ENCODE measurements at regions not wholly inside any gene's neighbourhood (a gene's known extent, or its start where the extent isn't known, plus 50 kb on each side); places are given as distances from the start of the nearest gene placed in this dataset.
"Not testable (repeated sequence)": the region's sequence is repeated elsewhere in the genome, so short reads cannot be mapped to it uniquely, and the experiment has no call there.

GRCh38 chr16:79386299-79386698 is 214.2 kb downstream of the MAF start:
- Mint-ChIP-seq H3K4me1 (ENCODE audit: unreplicated experiment) (no peaks in the 10 kb centered on the region), H3K27me3 (ENCODE audit: unreplicated experiment) (peaks cover 1% of the 10 kb centered on the region), H3K9me3 (ENCODE audit: unreplicated experiment) (no peaks in the 10 kb centered on the region), H3K27ac (ENCODE audit: unreplicated experiment) (no peak overlapping the region), H3K36me3 (ENCODE audit: unreplicated experiment) (no peaks in the 10 kb centered on the region), H3K4me3 (ENCODE audit: unreplicated experiment) (no peak overlapping the region)
- DNase-seq (ENCODE audit: extremely low spot score, unreplicated experiment), result no peak
- TF ChIP-seq, protein P1, sequence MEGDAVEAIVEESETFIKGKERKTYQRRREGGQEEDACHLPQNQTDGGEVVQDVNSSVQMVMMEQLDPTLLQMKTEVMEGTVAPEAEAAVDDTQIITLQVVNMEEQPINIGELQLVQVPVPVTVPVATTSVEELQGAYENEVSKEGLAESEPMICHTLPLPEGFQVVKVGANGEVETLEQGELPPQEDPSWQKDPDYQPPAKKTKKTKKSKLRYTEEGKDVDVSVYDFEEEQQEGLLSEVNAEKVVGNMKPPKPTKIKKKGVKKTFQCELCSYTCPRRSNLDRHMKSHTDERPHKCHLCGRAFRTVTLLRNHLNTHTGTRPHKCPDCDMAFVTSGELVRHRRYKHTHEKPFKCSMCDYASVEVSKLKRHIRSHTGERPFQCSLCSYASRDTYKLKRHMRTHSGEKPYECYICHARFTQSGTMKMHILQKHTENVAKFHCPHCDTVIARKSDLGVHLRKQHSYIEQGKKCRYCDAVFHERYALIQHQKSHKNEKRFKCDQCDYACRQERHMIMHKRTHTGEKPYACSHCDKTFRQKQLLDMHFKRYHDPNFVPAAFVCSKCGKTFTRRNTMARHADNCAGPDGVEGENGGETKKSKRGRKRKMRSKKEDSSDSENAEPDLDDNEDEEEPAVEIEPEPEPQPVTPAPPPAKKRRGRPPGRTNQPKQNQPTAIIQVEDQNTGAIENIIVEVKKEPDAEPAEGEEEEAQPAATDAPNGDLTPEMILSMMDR (IDR thresholded peaks at IDR 0.05), result no peak

- Mint-ChIP-seq H3K4me1 (ENCODE audit: unreplicated experiment) (no peaks in the 10 kb centered on the region), H3K4me3 (ENCODE audit: unreplicated experiment) (no peak overlapping the region)
- no peak for DNase-seq (ENCODE audit: extremely low spot score, unreplicated experiment)
Measured at GRCh38 chr16:79381603-79382042, 218.9 kb downstream of the MAF start.

DNA sequence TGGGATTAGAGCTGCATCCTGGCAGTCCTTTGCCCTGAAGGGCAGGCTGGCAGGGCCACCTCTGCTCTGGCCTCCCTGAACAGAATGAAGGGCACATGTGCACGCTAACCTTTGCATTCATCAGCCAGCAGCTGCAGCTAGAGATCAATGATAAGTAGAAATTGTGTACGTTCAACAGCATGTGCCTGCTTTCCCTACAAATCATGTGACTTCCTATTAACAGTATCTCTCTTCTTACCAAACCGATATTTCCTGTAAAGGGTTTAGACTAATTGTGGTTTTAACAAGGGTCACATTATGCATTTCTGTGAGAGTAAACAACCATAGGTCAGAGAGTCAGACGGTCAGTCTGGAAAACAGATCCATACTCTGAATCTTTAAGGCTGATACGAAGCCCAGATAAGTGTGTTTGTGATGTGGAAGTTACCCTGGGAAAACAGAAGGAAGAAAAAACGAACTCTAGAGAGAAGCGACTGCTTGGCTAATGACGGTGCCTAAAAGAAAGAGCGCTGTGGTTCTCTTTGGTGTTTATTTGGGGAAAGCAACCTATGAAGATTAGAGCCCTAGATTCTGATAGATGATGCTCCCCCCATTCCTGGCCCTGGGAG is 219.4 kb downstream of the MAF start:
- Mint-ChIP-seq H3K4me1 (ENCODE audit: unreplicated experiment) (no peaks in the 10 kb centered on the region), H3K4me3 (ENCODE audit: unreplicated experiment) (no peak overlapping the region), H3K27me3 (ENCODE audit: unreplicated experiment) (peaks cover 9% of the 10 kb centered on the region), H3K27ac (ENCODE audit: unreplicated experiment) (no peak overlapping the region), H3K9me3 (ENCODE audit: unreplicated experiment) (peaks cover 11% of the 10 kb centered on the region), H3K36me3 (ENCODE audit: unreplicated experiment) (no peaks in the 10 kb centered on the region)
- DNase-seq (ENCODE audit: extremely low spot score, unreplicated experiment), result no peak
- TF ChIP-seq, protein P1 (IDR thresholded peaks at IDR 0.05), result no peak

More at GRCh38 chr16:79381603-79382042, 218.9 kb downstream of the MAF start:
- H3K27me3 Mint-ChIP-seq (ENCODE audit: unreplicated experiment), result peaks cover 9% of the 10 kb centered on the region
- TF ChIP-seq, protein P1 (IDR thresholded peaks at IDR 0.05), result no peak
- no peak overlapping the region for H3K27ac Mint-ChIP-seq (ENCODE audit: unreplicated experiment)
- no peaks in the 10 kb centered on the region for H3K36me3 Mint-ChIP-seq (ENCODE audit: unreplicated experiment)
- H3K9me3 Mint-ChIP-seq (ENCODE audit: unreplicated experiment), result peaks cover 11% of the 10 kb centered on the region

GRCh38 chr16:79379095-79379494 is 221.4 kb downstream of the MAF start:
- Mint-ChIP-seq H3K27ac (ENCODE audit: unreplicated experiment) (no peak overlapping the region), H3K4me1 (ENCODE audit: unreplicated experiment) (no peaks in the 10 kb centered on the region), H3K9me3 (ENCODE audit: unreplicated experiment) (peaks cover 15% of the 10 kb centered on the region)

DNA sequence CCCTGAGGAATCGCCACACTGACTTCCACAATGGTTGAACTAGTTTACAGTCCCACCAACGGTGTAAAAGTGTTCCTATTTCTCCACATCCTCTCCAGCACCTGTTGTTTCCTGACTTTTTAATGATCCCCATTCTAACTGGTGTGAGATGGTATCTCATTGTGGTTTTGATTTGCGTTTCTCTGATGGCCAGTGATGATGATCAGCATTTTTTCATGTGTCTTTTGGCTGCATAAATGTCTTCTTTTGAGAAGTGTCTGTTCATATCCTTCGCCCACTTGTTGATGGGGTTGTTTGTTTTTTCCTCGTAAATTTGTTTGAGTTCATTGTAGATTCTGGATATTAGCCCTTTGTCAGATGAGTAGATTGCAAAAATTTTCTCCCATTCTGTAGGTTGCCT is 223.5 kb downstream of the MAF start:
- H3K27me3 Mint-ChIP-seq (ENCODE audit: unreplicated experiment); DNase-seq (ENCODE audit: extremely low spot score, unreplicated experiment); H3K4me3 Mint-ChIP-seq (ENCODE audit: unreplicated experiment); H3K4me1 Mint-ChIP-seq (ENCODE audit: unreplicated experiment); H3K27ac Mint-ChIP-seq (ENCODE audit: unreplicated experiment); H3K36me3 Mint-ChIP-seq (ENCODE audit: unreplicated experiment): not testable (repeated sequence)
- H3K9me3 Mint-ChIP-seq (ENCODE audit: unreplicated experiment), result peaks cover 16% of the 10 kb centered on the region

More at GRCh38 chr16:79379095-79379494, 221.4 kb downstream of the MAF start:
- TF ChIP-seq, protein P1 (IDR thresholded peaks at IDR 0.05), result no peak
- H3K4me3 Mint-ChIP-seq (ENCODE audit: unreplicated experiment), result no peak overlapping the region
- no peak for DNase-seq (ENCODE audit: extremely low spot score, unreplicated experiment)
- no peaks in the 10 kb centered on the region for H3K36me3 Mint-ChIP-seq (ENCODE audit: unreplicated experiment)
- H3K27me3 Mint-ChIP-seq (ENCODE audit: unreplicated experiment), result peaks cover 9% of the 10 kb centered on the region

All from osteocyte (in vitro differentiated cells).